DOHH2 (cell line): ENCODE measurements at regions not wholly inside any gene's neighbourhood (a gene's known extent, or its start where the extent isn't known, plus 50 kb on each side); places are given as distances from the start of the nearest gene placed in this dataset.

Experiments used
- H3F3A ChIP-seq: fragments of 200-600 bp; sonication (generic), shearing (Covaris generic); 2 replicates; pipeline ENCODE4 v1.6.0; 2016; ENCODE audit warnings: antibody characterized with exemption, mild to moderate bottlenecking; ENCODE audit not compliant: control insufficient read depth, insufficient read depth
- H3K27ac ChIP-seq: fragments of 200-600 bp; sonication (generic); 2 replicates; pipeline ENCODE4 v1.5.1; 2014; ENCODE audit warnings: low read depth, mild to moderate bottlenecking, low read length, moderate library complexity
- H3K27me3 ChIP-seq: fragments of 200-600 bp; sonication (generic); 2 replicates; pipeline ENCODE4 v1.6.1; 2014; ENCODE audit warnings: mild to moderate bottlenecking, low read length, mixed read lengths; ENCODE audit not compliant: control insufficient read depth
- H3K36me3 ChIP-seq: fragments of 200-600 bp; sonication (generic); 2 replicates; pipeline ENCODE4 v1.6.1; 2014; ENCODE audit warnings: mild to moderate bottlenecking, low read length, moderate library complexity, mixed read lengths; ENCODE audit not compliant: control insufficient read depth
- H3K4me1 ChIP-seq: fragments of 200-600 bp; sonication (generic); 2 replicates; pipeline ENCODE4 v1.6.1; 2014; ENCODE audit warnings: mild to moderate bottlenecking, low read length, mixed read lengths; ENCODE audit not compliant: control insufficient read depth
- H3K4me2 ChIP-seq: fragments of 200-600 bp; sonication (generic); 2 replicates; pipeline ENCODE4 v1.6.0; 2014; ENCODE audit warnings: mild to moderate bottlenecking, low read length, moderate library complexity
- H3K4me3 ChIP-seq: fragments of 200-600 bp; sonication (generic); 2 replicates; pipeline ENCODE4 v1.5.1; 2014; ENCODE audit warnings: mild to moderate bottlenecking, low read length, mixed read lengths
- H3K79me2 ChIP-seq: fragments of 200-600 bp; sonication (generic); 2 replicates; pipeline ENCODE4 v1.6.1; 2014; ENCODE audit warnings: mild to moderate bottlenecking, low read length, mixed read lengths; ENCODE audit not compliant: control insufficient read depth
- H3K9me2 ChIP-seq: fragments of 200-600 bp; sonication (generic); replicated peaks from 2 replicates; pipeline ENCODE4 v1.6.1; 2014; ENCODE audit warnings: mild to moderate bottlenecking, low read length, mixed read lengths; ENCODE audit not compliant: control insufficient read depth
- H3K9me3 ChIP-seq: fragments of 200-600 bp; sonication (generic); 2 replicates; pipeline ENCODE4 v1.6.1; 2014; ENCODE audit warnings: antibody characterized with exemption, low read length, mixed read lengths; ENCODE audit not compliant: control insufficient read depth, insufficient read depth
- H4K20me1 ChIP-seq: fragments of 200-600 bp; sonication (generic); 2 replicates; pipeline ENCODE4 v1.6.0; 2014; ENCODE audit warnings: low read depth, mild to moderate bottlenecking, antibody characterized with exemption, low read length, moderate library complexity; ENCODE audit not compliant: control insufficient read depth, insufficient read depth
- EZH2phosphoT487 ChIP-seq: fragments of 200-600 bp; sonication (generic); IDR thresholded peaks from 2 replicates; pipeline ENCODE4 v1.6.1; 2017; ENCODE audit warnings: borderline replicate concordance, mild to moderate bottlenecking, antibody characterized with exemption, low read length, moderate library complexity, mixed read lengths
- TF ChIP-seq, protein P1 (sequence below): fragments of 200-600 bp; sonication (generic); IDR thresholded peaks from one replicate; pipeline ENCODE4 v1.5.1; 2014; ENCODE audit warnings: antibody characterized with exemption, mild to moderate bottlenecking, low read depth, low read length; ENCODE audit not compliant: poor library complexity, severe bottlenecking

DNA sequence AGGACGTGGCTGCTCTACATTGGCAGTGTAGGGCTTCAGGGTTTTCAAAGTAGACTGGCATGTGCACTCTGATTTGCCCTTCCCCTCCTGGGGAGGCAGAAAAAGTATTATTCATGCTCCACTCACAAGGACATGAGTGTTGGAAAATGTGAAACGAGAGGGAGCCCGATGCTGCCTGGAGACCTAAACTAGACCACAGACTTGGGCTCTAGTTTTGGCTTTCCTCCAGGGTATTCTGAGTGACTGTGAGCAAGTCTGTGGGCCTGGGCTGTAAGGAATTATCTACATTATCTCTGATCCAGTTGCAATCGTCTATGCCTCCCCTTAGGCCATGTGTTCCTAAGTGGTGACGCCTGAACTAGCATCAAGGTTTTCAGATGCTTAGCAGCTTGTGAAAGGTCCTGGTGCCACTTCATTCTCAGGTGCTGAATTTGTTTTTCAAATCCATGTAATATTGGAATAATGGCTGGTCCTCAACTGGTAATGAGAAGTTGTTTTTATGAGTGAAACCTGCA lies 55.0 kb downstream of the MRPL57 start:
- Histone ChIP-seq H3K9me2 (no peaks in the 10 kb centered on the region), H3K4me2 (no peak overlapping the region), H3F3A (no peaks in the 10 kb centered on the region), H3K4me3 (no peak overlapping the region), H3K36me3 (no peaks in the 10 kb centered on the region), H3K4me1 (no peaks in the 10 kb centered on the region), H3K9me3 (no peaks in the 10 kb centered on the region), H3K27me3 (no peaks in the 10 kb centered on the region), H4K20me1 (no peaks in the 10 kb centered on the region), H3K27ac (no peak overlapping the region), H3K79me2 (no peaks in the 10 kb centered on the region)
- TF ChIP-seq, protein P1, sequence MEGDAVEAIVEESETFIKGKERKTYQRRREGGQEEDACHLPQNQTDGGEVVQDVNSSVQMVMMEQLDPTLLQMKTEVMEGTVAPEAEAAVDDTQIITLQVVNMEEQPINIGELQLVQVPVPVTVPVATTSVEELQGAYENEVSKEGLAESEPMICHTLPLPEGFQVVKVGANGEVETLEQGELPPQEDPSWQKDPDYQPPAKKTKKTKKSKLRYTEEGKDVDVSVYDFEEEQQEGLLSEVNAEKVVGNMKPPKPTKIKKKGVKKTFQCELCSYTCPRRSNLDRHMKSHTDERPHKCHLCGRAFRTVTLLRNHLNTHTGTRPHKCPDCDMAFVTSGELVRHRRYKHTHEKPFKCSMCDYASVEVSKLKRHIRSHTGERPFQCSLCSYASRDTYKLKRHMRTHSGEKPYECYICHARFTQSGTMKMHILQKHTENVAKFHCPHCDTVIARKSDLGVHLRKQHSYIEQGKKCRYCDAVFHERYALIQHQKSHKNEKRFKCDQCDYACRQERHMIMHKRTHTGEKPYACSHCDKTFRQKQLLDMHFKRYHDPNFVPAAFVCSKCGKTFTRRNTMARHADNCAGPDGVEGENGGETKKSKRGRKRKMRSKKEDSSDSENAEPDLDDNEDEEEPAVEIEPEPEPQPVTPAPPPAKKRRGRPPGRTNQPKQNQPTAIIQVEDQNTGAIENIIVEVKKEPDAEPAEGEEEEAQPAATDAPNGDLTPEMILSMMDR, result no peak
- TF ChIP-seq EZH2phosphoT487, result no peak

DNA sequence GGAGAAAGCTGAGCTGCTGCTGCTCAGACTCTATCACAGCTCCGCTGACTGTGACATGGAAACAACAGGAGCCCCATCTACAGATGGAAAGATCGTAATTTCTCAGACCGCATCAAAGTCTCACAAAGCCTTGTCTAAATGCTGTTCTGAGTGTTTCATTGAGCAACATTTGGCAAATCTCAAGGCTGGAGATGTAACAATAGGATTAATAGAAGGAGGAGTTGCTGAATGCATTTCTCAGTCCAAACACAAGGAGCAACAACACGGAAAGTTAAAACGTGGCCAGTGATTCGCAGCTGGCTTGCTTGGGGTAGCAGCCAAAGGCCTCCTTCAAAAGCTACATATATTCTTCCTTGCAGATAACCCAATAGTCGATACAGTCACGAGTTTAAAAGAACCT lies 55.7 kb downstream of the MRPL57 start:
- H3K9me2 ChIP-seq, result no peaks in the 10 kb centered on the region
- H3K4me1 ChIP-seq, result no peaks in the 10 kb centered on the region
- H3K4me2 ChIP-seq, result no peak overlapping the region
- H3K27me3 ChIP-seq, result no peaks in the 10 kb centered on the region
- no peaks in the 10 kb centered on the region for H3F3A ChIP-seq
- H3K36me3 ChIP-seq, result no peaks in the 10 kb centered on the region
- no peaks in the 10 kb centered on the region for H4K20me1 ChIP-seq
- H3K4me3 ChIP-seq, result no peak overlapping the region
- no peaks in the 10 kb centered on the region for H3K79me2 ChIP-seq
- TF ChIP-seq, protein P1, result no peak
- TF ChIP-seq EZH2phosphoT487, result no peak
- H3K9me3 ChIP-seq, result no peaks in the 10 kb centered on the region
- H3K27ac ChIP-seq, result no peak overlapping the region

DNA sequence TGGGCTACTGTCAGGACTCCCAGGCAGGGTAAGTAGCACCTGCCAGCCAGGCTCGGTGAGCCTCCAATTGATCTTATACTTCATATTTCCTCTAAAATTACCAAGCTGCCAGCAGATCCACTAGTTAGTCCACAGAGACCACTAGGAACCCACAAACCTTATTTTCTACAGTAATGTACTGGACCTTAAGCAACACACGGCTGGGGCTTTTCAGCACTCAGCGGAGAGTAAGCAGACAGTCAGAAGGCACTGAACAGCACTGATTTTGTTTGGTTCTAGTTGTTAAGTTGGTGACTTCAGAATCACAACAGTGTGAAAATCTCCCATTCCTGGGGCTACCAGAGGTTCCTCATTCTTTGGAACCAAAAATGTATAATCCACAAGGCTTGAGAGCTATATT lies 56.1 kb downstream of the MRPL57 start:
- H3F3A ChIP-seq, result no peaks in the 10 kb centered on the region
- no peaks in the 10 kb centered on the region for H3K36me3 ChIP-seq
- TF ChIP-seq EZH2phosphoT487, result no peak
- TF ChIP-seq, protein P1, result no peak
- H3K27ac ChIP-seq, result no peak overlapping the region
- no peaks in the 10 kb centered on the region for H3K4me1 ChIP-seq
- H3K27me3 ChIP-seq, result no peaks in the 10 kb centered on the region
- no peaks in the 10 kb centered on the region for H3K9me3 ChIP-seq
- no peaks in the 10 kb centered on the region for H3K9me2 ChIP-seq
- H4K20me1 ChIP-seq, result no peaks in the 10 kb centered on the region
- H3K4me3 ChIP-seq, result no peak overlapping the region
- no peak overlapping the region for H3K4me2 ChIP-seq
- no peaks in the 10 kb centered on the region for H3K79me2 ChIP-seq
